ENCODE measurements at regions not wholly inside any gene's neighbourhood (a gene's known extent, or its start where the extent isn't known, plus 50 kb on each side); places are given as distances from the start of the nearest gene placed in this dataset.

GRCh38 chr5:121688126-121688525 is 163.6 kb upstream of the FTMT start:
- DNase-seq = no peak

GRCh38 chr5:121688781-121689180 is 162.9 kb upstream of the FTMT start:
- no peak for DNase-seq

GRCh38 chr5:121691478-121691877 is 160.2 kb upstream of the FTMT start:
- no peak for DNase-seq

GRCh38 chr5:121692158-121692557 is 159.5 kb upstream of the FTMT start:
- DNase-seq = no peak

GRCh38 chr5:121693864-121694263 is 157.8 kb upstream of the FTMT start:
- no peak for DNase-seq

- DNase-seq = no peak
Measured at GRCh38 chr5:121695307-121695706, 156.4 kb upstream of the FTMT start.

- no peak for DNase-seq
Measured at GRCh38 chr5:121698690-121699089, 153.0 kb upstream of the FTMT start.

GRCh38 chr5:121701731-121702130 is 150.0 kb upstream of the FTMT start:
- DNase-seq = no peak

GRCh38 chr5:121702682-121703081 is 149.0 kb upstream of the FTMT start:
- peak; percentile 44 for DNase-seq

- no peak for DNase-seq
Measured at GRCh38 chr5:121704291-121704690, 147.4 kb upstream of the FTMT start.

- no peak for DNase-seq
Measured at GRCh38 chr5:121706686-121707085, 145.0 kb upstream of the FTMT start.

- no peak for DNase-seq
Measured at GRCh38 chr5:121707178-121707577, 144.5 kb upstream of the FTMT start.

- DNase-seq = no peak
Measured at GRCh38 chr5:121711416-121711815, 140.3 kb upstream of the FTMT start.

- DNase-seq = no peak
Measured at GRCh38 chr5:121719255-121719654, 132.4 kb upstream of the FTMT start.

- no peak for DNase-seq
Measured at GRCh38 chr5:121725450-121725849, 126.2 kb upstream of the FTMT start.

GRCh38 chr5:121726991-121727390 is 124.7 kb upstream of the FTMT start:
- no peak for DNase-seq

GRCh38 chr5:121731377-121731776 is 120.3 kb upstream of the FTMT start:
- DNase-seq = no peak

- DNase-seq = no peak
Measured at GRCh38 chr5:121735618-121736017, 116.1 kb upstream of the FTMT start.

GRCh38 chr5:121737120-121737519 is 114.6 kb upstream of the FTMT start:
- DNase-seq = no peak

GRCh38 chr5:121741156-121741555 is 110.5 kb upstream of the FTMT start:
- no peak for DNase-seq

- no peak for DNase-seq
Measured at GRCh38 chr5:121744577-121744976, 107.1 kb upstream of the FTMT start.

- DNase-seq = no peak
Measured at GRCh38 chr5:121745407-121745806, 106.3 kb upstream of the FTMT start.

- no peak for DNase-seq
Measured at GRCh38 chr5:121746763-121747162, 104.9 kb upstream of the FTMT start.

GRCh38 chr5:121748686-121749085 is 103.0 kb upstream of the FTMT start:
- DNase-seq = no peak

GRCh38 chr5:121752149-121752548 is 99.5 kb upstream of the FTMT start:
- DNase-seq = no peak

GRCh38 chr5:121755266-121755665 is 96.4 kb upstream of the FTMT start:
- no peak for DNase-seq
